ENCODE measurements at regions not wholly inside any gene's neighbourhood (a gene's known extent, or its start where the extent isn't known, plus 50 kb on each side); places are given as distances from the start of the nearest gene placed in this dataset.

GRCh38 chr2:105671156-105671555 lies 73.6 kb upstream of the NCK2 start:
- TF ChIP-seq RAD21 (IDR thresholded peaks at IDR 0.05; ENCODE audit: low read length) (no peak), POLR2A (IDR thresholded peaks at IDR 0.05; ENCODE audit: low read depth, low read length) (no peak), CTCF (conservative IDR thresholded peaks at IDR 0.05; ENCODE audit: low read depth, low read length) (no peak), MAFK (IDR thresholded peaks at IDR 0.05; ENCODE audit: low read depth, low read length) (no peak), FOS (IDR thresholded peaks at IDR 0.05; ENCODE audit: low read depth, low read length) (no peak), MAZ (IDR thresholded peaks at IDR 0.05; ENCODE audit: borderline replicate concordance, low read depth, low read length) (no peak), SMC3 (IDR thresholded peaks at IDR 0.05; ENCODE audit: low read depth, low read length) (no peak), CHD1 (IDR thresholded peaks at IDR 0.05; ENCODE audit: low read depth, low read length) (no peak), CEBPB (IDR thresholded peaks at IDR 0.05; ENCODE audit: low read depth, low read length) (no peak), MXI1 (IDR thresholded peaks at IDR 0.05; ENCODE audit: borderline replicate concordance, low read depth, low read length) (no peak), USF2 (IDR thresholded peaks at IDR 0.05; ENCODE audit: low read depth, low read length) (no peak), RFX5 (IDR thresholded peaks at IDR 0.05; ENCODE audit: low read depth, low read length) (no peak), BHLHE40 (IDR thresholded peaks at IDR 0.05; ENCODE audit: low read depth, low read length) (no peak), RCOR1 (IDR thresholded peaks at IDR 0.05; ENCODE audit: insufficient replicate concordance, low read length) (no peak)
